ENCODE measurements at regions not wholly inside any gene's neighbourhood (a gene's known extent, or its start where the extent isn't known, plus 50 kb on each side); places are given as distances from the start of the nearest gene placed in this dataset.

DNA sequence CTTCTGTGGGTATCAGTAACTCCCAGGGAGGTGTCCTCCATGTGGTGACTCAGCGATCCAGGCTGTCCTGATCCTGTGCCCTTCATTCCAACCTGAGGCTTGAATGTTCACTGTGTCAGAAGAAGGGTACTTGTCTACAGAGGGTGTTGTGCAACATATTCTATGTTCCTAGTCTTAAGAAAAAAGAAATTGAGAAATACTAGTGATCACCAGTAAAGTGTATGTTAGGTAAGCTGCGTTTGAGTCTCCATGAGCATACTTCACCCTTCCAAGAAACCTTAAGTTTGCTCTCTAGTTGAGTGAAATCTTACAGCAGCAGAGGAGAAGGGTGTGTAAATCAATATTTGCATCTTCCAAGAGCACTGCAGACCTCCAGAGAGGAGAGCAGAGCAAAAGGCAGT lies 122.2 kb upstream of the SLC24A5 start:
- DNase-seq = no peak

DNA sequence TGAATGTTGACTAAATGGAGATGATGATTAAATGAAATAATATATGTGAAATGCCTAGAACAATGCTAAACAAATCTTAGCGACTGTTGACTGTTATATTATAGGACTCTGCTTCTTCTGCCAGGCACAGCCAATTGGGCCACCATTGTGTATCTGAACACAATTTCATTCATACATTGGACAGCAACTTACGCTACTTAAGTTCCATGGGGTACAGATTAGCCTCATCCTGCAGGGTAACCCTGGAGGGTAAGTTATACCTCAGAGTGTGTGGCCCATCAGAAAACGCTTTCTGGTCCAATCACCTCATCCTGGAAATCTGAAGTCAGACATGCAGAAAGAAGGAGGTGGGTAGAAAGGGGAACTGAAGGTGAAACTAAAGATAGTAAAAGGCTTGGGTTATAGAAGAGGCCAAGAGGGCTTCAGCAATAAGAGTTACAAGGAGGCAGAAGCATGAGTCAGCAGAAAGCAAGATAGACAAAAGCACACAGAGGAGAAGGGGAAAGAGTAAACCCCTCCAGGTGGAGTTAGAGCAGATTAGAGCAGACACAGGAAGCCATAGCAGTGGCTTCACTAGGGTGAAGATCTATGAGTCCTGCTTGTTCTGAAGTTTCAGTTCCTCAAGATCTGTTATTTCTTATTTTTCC lies 119.3 kb upstream of the SLC24A5 start:
- DNase-seq = no peak

DNA sequence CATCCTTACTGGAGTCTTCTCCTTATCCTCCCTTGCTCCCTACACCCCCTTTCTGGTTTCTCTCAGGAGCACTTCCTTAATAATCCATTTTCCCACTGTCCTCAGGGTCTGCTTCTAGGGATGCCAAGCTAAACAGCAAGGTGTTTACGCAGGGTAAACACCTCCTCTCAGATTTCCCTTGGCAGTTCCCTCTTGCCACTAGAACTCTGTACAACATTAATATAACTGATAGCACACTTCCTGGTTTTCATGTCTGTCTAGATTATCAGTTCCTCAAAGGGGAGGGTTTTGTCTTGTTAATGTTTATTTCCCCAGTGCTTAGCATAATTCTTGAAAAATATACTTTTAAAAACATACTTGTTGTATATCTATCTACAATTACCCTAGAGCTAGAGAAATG lies 118.0 kb upstream of the SLC24A5 start:
- no peak for DNase-seq

DNA sequence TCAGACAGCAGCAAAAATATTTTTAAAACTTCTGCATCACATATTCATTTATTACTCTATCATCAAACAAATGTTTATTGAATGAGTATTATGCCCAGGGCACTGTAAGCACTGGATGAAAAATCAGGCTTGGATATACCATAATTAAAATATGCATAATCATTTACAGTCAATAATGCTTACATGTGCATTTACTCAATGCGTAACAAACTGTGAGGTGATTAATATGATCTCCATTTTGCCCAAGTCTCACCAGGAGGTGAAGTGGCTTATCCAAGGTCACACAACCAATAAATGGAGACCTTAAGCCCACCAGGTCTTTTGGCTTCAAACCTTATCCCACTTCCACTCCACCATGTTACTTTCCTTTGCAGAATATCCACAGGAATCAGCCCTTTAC lies 117.3 kb upstream of the SLC24A5 start:
- DNase-seq = no peak

DNA sequence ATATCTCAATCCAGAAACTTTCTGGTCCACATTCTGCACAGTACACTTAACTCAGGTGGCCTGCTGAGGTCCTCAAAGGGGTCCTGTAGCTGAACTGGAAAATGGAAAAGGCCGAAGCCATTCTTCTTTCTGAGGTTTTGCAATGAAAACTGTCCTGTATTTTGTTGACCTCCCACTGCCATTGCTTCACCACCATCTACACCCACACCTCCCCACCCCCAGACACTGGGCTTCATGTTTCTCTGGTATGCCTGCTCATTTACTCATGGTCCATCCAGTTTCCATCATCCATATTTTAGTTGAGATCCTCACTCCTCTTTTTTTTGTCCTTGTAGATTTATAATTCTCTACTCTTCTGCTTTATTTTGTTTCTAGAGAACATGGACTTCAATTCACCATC lies 115.7 kb upstream of the SLC24A5 start:
- no peak for DNase-seq

DNA sequence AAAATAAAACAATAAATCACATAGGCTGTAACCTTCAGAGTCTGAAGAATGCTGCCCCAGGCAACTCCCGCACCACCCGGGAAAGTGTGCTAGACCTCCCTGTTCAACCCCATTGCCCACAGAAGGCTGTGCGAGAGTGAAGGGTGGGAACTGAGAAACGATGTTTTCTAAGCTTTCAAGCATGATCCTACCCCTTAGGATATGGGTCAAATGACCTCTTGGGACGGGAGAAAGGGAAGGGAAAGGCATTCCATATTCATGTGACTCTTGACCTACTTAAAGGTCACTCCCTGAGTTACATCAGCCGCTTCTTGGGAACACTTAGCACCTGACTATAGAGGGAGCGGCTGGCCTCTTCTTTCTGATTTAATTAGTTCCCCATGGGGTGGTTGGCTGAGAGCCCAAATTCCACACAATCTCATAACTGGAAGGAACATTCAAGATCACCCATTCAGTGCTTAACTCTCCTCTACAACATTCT lies 114.7 kb upstream of the SLC24A5 start:
- no peak for DNase-seq

DNA sequence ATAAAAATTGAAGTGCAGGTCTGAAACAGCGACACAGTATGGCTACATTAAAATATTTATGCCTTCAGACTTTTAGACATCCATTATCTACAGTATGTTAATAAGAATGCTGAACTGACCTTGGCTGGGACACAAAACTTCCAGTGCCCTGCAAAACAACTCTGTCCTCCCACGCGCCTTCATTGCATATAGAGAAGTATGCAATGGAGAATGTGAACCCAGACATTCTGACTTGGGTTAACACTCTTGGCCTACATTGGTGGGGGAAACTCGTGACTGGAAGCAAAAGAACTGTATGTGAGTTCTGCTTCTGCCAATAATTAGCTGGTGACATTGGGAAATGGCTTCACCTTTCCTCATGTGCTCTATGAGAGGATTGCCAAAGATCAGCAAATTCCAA lies 110.5 kb upstream of the SLC24A5 start:
- DNase-seq = no peak

DNA sequence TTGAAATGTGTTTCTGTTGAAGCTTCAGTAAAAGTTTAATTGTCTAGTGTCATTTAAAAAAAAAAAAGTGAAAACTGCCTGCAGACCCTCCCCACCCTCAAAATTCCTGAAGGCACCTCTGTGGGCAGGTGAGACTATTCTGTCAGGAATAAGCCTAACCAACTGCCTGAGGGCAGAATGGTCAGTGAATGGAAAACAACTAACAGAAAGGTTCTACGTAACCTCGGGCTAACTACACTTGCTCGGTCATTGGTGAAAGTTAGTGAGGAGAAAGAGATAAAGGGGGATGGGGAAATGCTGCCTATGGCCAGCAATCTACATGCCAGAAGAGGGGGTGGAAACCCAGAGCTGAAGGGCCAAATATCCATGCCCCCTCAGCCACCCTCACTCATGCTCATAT lies 108.6 kb upstream of the SLC24A5 start:
- no peak for DNase-seq

DNA sequence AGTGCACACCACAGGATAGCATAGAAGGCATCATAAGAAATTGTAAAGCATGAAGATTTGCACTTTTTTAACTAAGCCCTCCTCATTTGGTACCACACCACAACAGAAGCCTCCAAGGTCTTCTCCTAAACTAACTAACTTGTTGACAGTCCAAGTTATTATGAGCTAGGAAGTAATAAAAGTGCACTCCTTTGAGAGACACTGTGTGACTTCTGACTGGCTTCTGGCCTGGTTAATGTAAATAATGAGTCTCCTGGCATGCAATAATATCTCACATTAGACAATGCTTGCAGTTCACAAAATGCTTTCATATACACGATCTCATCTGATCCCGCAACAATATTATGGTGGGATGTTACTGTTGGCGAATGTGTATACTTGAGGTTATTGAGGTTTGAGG lies 103.9 kb upstream of the SLC24A5 start:
- no peak for DNase-seq

DNA sequence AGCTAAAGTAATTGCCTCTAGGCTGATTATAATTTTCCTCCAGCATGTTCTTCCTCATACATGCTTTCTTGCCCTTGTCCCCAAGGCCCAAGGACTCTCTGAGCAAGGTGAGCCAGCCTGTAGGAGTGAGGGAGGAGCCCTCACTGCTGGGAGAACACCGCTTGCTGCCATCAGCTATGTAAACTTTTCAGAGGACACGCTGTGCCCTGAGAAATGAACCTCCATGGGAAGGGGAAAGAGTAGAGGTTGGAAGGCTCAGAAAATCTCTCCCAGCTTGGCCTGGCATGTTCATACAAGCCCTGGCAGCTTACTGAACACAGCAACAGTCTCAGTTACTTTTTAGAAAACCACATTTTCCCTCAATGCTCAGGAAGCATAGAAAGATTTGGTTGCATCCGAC lies 103.0 kb upstream of the SLC24A5 start:
- no peak for DNase-seq

DNA sequence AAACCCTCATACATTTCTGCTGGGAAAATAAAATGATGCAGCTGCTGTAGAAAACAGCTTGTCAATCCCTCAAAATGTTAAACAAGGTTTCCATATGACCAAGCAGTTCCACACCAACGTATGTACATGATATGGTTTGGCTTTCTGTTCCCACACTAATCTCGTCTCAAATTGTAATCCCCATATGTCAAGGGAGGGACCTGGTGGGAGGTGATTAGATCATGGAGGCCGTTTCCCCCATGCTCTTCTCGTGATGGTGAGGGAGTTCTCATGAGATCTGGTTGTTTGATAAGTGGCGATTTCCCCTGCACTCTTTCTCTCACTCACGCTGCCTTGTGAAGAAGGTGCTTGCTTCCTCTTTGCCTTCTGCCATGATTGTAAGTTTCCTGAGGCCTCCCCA lies 100.6 kb upstream of the SLC24A5 start:
- DNase-seq = no peak

DNA sequence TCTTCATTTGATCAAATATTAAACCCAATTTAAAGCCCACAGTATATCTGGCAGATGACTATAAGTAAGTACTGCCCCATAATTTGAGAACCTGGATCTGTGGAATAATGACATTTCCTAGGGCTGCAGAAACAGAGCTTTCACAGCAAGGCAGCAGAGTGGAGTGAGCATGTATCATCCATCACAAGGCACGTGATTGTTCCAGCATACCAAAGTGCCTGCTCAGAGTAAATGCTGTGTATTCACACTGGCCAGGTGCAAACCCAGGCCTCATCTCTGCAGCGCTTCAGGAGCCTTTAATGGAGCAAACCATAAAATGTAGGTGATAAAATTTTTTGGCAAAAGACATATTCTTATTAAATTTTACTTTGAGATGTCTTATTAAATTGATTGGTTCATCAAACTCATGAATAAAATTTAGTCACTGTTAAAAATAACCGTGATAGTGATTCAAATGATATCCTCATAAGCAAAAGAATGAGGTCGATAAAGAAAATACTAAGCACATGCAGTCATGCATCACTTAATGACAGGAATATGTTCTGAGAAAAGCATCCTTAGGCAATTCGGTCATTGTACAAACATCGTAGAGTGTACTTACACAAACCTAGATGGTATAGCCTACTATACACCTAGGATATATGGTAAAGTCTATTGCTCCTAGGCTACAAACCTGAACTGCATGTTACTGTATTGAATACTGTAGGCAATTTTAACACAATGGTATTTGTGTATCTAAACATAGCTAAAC lies 99.3 kb upstream of the SLC24A5 start:
- DNase-seq = no peak

DNA sequence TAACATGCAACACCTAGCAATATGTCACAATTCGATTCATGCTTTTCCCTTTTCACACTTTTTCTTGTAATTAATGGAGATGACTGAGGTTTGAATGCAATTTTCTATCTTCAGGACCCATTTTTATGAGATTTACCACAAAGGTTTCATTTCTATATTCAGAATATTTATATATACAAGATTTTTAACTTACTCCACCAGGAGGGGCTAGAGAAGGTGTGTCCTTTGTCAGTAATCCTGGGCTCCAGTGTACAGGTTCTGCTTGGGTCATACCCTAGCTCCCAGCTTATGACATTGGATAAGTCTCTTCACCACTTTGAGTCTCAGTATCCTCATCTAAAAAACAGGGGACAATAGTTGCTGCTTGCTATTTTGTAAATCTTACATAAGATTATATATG lies 95.7 kb upstream of the SLC24A5 start:
- no peak for DNase-seq

DNA sequence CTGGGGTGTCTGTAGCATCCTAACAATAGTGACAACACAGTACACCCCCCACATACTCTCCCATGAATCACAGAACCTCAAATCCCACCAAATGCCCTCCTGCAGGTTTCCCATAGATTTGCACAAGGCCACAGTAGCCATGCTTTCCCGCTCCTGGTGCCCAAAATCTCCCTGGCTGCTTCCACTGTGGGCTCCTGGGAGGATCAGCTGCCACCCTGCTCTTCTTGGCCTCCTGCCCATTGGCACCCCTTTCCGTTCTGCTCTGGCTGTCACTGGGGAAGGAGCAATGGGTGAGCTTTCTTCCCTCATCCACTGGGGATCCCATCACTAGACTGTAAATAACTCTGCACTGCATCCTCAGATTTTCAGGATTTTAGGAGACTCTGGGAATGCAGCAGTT lies 92.1 kb upstream of the SLC24A5 start:
- no peak for DNase-seq

DNA sequence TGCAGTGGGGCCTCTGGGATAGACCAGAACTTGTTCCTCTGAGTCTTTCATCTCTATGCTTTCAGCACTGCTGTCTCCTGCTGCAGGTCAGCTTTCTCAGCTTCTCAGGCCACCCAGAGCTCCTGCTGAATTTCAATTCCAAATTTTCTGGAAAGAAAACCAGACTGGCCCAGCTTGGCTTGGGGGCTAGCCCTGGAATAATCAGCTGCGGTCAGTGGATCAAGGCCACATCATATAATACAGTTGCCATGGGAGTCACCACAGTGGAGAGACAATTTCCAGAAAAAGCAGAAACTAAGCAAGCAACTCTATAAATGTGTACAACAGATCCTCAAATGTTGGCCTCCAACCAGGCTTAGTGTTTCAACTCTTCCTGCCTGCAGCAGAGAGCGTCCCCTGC lies 91.1 kb upstream of the SLC24A5 start:
- peak; percentile 60 for DNase-seq

DNA sequence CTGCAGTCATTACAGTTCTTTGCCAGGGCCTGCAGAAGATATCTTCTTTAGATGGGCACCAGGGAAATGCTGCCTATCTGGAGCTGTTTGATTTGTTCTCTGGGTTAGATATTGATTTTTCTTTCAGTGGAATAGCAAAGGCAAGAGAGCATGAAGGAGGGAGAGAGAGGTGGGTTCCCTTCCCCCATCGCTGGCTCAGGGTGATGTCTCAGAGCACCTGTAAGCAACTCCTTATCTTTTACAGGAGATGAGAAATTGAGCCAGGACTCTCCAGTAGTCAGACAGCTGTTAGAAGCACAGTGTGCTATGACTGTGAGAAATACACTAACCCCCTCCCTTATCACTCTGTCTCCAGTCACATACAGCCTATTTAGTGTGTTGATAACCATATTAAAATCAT lies 89.3 kb upstream of the SLC24A5 start:
- DNase-seq = no peak

DNA sequence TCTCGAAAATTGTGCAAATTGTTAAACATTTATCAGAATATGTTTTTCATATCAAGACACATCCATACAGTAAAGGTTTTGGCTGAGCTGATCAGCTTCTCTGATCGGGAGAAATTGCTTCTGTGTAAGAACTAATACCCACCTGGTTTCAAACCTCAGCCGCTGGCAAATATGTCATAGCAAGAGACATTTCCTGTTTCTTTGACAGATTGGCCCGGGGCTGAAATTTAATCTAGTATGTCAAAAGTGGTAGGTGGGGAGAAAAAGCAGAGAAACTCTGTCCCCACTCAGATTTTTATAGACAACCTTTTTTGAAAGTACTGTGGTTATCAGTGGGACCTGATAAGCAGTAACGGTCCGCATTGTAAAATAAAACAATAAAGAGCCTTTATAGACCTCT lies 88.8 kb upstream of the SLC24A5 start:
- no peak for DNase-seq

DNA sequence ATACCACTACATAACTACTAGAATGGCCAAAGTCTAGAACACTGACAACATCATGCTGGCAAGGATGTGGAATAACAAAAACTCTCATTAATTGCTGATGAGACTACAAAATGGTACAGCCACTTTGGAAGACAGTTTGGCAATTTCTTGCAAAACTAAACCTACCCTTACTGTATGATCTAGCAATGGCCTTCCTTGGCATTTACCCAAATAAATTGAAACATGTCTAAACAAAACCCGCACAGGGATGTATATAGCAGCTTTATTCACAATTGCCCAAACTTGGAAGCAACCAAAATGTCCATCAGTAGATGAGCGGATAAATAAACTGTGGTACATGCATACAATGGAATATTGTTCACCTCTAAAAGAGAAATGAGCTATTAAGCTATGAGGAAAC lies 87.9 kb upstream of the SLC24A5 start:
- no peak for DNase-seq

DNA sequence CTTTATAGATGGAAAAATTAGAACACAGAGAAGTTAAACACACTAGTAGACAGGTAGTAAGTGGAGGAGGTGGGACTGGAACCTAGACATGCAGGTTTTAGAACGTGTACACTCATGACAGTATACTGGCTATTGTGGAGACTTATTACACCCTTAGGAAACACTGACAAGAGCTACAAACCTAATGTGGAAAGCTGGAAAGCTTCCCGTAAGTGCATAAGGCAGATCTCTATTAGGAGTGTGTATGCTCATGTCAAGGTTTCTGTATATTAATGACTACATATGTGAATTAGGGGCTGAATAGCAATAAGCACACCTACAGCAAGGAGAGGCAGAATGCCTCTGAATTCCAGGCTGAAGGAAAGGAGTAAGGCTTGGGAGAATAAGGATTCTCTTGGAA lies 82.6 kb upstream of the SLC24A5 start:
- DNase-seq = no peak

DNA sequence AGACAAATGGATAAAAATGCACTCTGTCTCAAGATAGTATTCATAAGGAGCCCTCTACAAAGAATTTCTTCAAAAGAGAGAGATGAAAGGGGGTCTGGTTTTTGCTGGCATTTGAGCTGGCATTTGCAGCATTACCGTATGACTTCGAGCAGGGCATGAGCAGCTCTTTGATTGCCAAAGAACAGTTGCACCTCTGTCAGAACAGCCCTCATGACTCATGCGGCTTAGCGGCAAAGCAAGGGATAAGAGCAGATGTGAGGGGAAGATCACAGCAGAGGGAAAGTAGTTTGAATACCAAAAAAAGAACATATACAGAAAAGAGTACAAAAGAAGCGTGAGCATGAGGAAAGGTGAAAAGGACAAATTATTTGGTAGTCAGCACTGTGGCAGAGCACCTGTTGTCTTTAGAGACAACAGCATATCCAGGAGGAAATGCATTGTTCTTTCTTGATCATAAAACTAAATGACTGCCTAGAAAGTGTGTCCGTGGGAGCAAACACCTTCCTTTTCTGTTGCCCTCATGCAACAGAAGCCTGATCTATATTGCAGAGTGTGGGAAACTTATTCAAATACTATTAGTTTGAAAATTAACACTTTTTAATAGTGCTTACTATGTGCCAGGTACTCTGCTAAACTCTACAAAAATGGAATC lies 80.5 kb upstream of the SLC24A5 start:
- DNase-seq = no peak

DNA sequence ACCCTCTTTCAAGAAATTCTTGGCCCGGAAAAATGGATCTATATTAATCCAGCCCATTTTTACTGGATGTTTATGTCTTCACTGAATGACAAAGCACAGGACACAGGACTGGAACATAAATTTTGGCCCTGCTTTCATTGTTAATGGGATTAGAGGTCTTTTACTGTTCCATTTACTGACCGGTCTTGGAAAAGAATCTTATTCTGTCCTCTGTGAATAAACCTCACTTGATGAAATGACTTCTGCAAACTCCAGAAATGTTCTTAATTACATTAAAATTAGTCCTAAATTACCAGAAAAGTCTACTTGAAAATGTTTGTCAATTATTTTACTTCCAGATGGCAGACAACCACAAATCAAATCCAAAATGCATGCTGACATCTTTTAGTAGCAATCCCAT lies 79.3 kb upstream of the SLC24A5 start:
- no peak for DNase-seq

DNA sequence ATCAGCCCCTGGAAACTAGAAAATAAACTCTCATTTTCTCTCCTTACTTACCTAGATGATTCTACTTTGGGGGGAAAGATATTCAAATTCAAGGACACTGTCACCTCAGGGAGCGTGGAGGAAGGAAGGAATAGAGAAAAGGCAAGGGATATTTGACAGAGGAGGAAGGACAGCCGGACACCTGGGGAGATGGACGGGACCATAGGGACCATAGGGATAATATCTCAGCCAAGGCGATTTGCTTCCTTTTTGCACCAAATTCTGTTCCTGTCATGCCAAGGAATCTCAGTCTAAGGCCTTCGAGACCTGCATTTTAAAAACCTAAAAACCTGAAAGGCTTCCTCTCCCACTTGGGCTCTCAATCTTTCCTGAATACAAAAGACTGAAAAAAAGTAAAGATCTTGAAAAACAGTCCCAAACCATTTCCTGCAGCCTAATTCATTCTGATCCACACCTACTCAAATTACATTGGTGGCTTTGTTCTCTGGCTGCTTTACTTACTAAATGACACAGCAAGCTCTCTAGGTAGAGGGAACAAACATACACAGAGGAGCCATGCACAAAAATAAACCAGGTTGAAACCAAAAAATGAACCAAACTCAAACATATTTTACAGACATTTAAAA lies 73.9 kb upstream of the SLC24A5 start:
- no peak for DNase-seq

DNA sequence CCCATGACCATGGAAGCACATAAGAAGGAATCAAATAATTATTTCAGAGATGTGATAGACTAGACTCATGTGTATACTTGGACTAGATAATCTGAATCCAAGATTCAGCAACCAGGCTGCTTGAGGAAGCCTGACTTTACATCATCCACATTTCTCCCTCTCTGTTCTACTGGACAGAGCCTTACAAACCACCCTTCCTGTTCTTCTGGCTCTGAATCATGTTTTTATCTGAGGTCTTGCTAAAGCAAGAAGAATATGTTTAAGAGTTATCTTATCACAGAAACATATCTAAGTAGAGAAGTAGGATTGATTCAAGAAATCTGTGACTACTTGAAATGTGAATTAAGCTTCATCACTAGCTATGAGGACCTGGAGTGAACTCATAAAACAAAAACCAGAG lies 71.1 kb upstream of the SLC24A5 start:
- no peak for DNase-seq

DNA sequence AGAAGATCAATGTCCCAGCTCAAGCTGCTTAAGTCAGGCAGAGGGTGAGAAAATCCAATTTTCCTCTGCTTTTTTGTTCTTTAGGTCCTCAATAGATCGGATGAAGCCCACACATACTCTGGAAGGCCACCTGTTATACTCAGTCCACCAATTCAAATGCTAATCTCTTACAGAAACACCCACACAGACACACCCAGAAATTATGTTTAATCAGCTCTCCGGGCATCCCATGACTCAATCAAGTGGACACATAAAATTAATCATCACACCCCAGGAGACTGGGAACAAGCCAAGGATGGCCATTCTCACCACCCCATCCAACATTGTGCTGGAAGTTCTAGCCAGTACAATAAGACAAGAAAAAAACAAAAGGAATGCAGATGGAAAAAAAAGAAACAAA lies 67.8 kb upstream of the SLC24A5 start:
- DNase-seq = no peak

All from right hindlimb (tissue), 1 donor.